ENCODE measurements at regions not wholly inside any gene's neighbourhood (a gene's known extent, or its start where the extent isn't known, plus 50 kb on each side); places are given as distances from the start of the nearest gene placed in this dataset.
"Not testable (repeated sequence)": the region's sequence is repeated elsewhere in the genome, so short reads cannot be mapped to it uniquely, and the experiment has no call there.

GRCh38 chr17:33983824-33984574 lies 271.1 kb upstream of the CCL2 start:
- no peak for DNase-seq (ENCODE audit: low read depth in 4 of 4, low spot score in 2 of 4)

- no peak for DNase-seq (ENCODE audit: low read depth in 4 of 4, low spot score in 2 of 4)
Measured at GRCh38 chr17:33986088-33986487, 269.0 kb upstream of the CCL2 start.

- no peak for DNase-seq (ENCODE audit: low read depth in 4 of 4, low spot score in 2 of 4)
Measured at GRCh38 chr17:33986566-33986965, 268.5 kb upstream of the CCL2 start.

- DNase-seq (ENCODE audit: low read depth in 4 of 4, low spot score in 2 of 4), result no peak
Measured at GRCh38 chr17:33987162-33987561, 267.9 kb upstream of the CCL2 start.

- no peak for DNase-seq (ENCODE audit: low read depth in 4 of 4, low spot score in 2 of 4)
Measured at GRCh38 chr17:33989361-33990148, 265.5 kb upstream of the CCL2 start.

- DNase-seq (ENCODE audit: low read depth in 4 of 4, low spot score in 2 of 4), result no peak
Measured at GRCh38 chr17:33990943-33991706, 264.0 kb upstream of the CCL2 start.

- DNase-seq (ENCODE audit: low read depth in 4 of 4, low spot score in 2 of 4), result no peak
Measured at GRCh38 chr17:33992113-33992512, 263.0 kb upstream of the CCL2 start.

- DNase-seq (ENCODE audit: low read depth in 4 of 4, low spot score in 2 of 4), result no peak
Measured at GRCh38 chr17:34000639-34001038, 254.4 kb upstream of the CCL2 start.

- DNase-seq (ENCODE audit: low read depth in 4 of 4, low spot score in 2 of 4), result no peak
Measured at GRCh38 chr17:34001246-34001645, 253.8 kb upstream of the CCL2 start.

- DNase-seq (ENCODE audit: low read depth in 4 of 4, low spot score in 2 of 4), result no peak
Measured at GRCh38 chr17:34006126-34006525, 249.0 kb upstream of the CCL2 start.

- DNase-seq (ENCODE audit: low read depth in 4 of 4, low spot score in 2 of 4), result no peak
Measured at GRCh38 chr17:34008125-34008524, 247.0 kb upstream of the CCL2 start.

GRCh38 chr17:34009912-34010311 lies 245.2 kb upstream of the CCL2 start:
- DNase-seq (ENCODE audit: low read depth in 4 of 4, low spot score in 2 of 4), result no peak

- no peak for DNase-seq (ENCODE audit: low read depth in 4 of 4, low spot score in 2 of 4)
Measured at GRCh38 chr17:34010534-34010933, 244.6 kb upstream of the CCL2 start.

GRCh38 chr17:34011599-34011998 lies 243.5 kb upstream of the CCL2 start:
- DNase-seq (ENCODE audit: low read depth in 4 of 4, low spot score in 2 of 4), result no peak

- DNase-seq (ENCODE audit: low read depth in 4 of 4, low spot score in 2 of 4), result no peak
Measured at GRCh38 chr17:34012709-34013375, 242.2 kb upstream of the CCL2 start.

GRCh38 chr17:34015253-34015652 lies 239.8 kb upstream of the CCL2 start:
- no peak for DNase-seq (ENCODE audit: low read depth in 4 of 4, low spot score in 2 of 4)

GRCh38 chr17:34024386-34024785 lies 230.7 kb upstream of the CCL2 start:
- DNase-seq (ENCODE audit: low read depth in 4 of 4, low spot score in 2 of 4), result no peak

- no peak for DNase-seq (ENCODE audit: low read depth in 4 of 4, low spot score in 2 of 4)
Measured at GRCh38 chr17:34024806-34025551, 230.1 kb upstream of the CCL2 start.

GRCh38 chr17:34030601-34031000 lies 224.5 kb upstream of the CCL2 start:
- DNase-seq (ENCODE audit: low read depth in 4 of 4, low spot score in 2 of 4), result not testable (repeated sequence)

GRCh38 chr17:34032305-34032704 lies 222.8 kb upstream of the CCL2 start:
- not testable (repeated sequence) for DNase-seq (ENCODE audit: low read depth in 4 of 4, low spot score in 2 of 4)
